Upper lobe of left lung (tissue), 4 donors: ENCODE measurements at regions not wholly inside any gene's neighbourhood (a gene's known extent, or its start where the extent isn't known, plus 50 kb on each side); places are given as distances from the start of the nearest gene placed in this dataset.

Source experiments
- CTCF ChIP-seq, 6 experiments: fragments of 450-650 bp in 4 of 6; fragments of 200-600 bp in 2 of 6; sonication (generic) in 2 of 6; IDR thresholded peaks; one replicate each; pipeline ENCODE4 v1.5.1; 2016 to 2019; ENCODE audit warnings: antibody characterized with exemption in 6 of 6
- POLR2A ChIP-seq, 4 donors: fragments of 450-650 bp; IDR thresholded peaks; one replicate each; pipeline ENCODE4 v1.5.1; 2016 to 2017; ENCODE audit warnings: antibody characterized with exemption in 4 of 4, mild to moderate bottlenecking in 2 of 4

- TF ChIP-seq CTCF (IDR thresholded peaks at IDR 0.05) (no peak), POLR2A (IDR thresholded peaks at IDR 0.05) (no peak)
Measured at GRCh38 chr3:176909044-176909443, 288.2 kb downstream of the TBL1XR1 start.
